Suprapubic skin (tissue), 4 donors: ENCODE measurements at regions not wholly inside any gene's neighbourhood (a gene's known extent, or its start where the extent isn't known, plus 50 kb on each side); places are given as distances from the start of the nearest gene placed in this dataset.

ENCODE experiments used
- CTCF ChIP-seq, 2 donors: fragments of 200-600 bp in 1 of 2; fragments of 450-650 bp in 1 of 2; sonication (generic) in 1 of 2; IDR thresholded peaks; one replicate each; pipeline ENCODE4 v1.5.1; 2016 to 2019; ENCODE audit warnings: antibody characterized with exemption in 2 of 2, mild to moderate bottlenecking in 1 of 2, moderate library complexity in 1 of 2
- EP300 ChIP-seq: sonication (generic); formaldehyde crosslinking; IDR thresholded peaks from one replicate; pipeline ENCODE4 v1.6.1; 2017; ENCODE audit warnings: antibody characterized with exemption
- POLR2A ChIP-seq, 2 donors: fragments of 450-650 bp; IDR thresholded peaks; one replicate each; pipeline ENCODE4 v1.6.1; 2017; ENCODE audit warnings: antibody characterized with exemption in 2 of 2, mild to moderate bottlenecking in 2 of 2, moderate library complexity in 2 of 2
- POLR2AphosphoS5 ChIP-seq, 3 donors: sonication (generic); formaldehyde crosslinking; IDR thresholded peaks; one replicate each; pipeline ENCODE4 v1.6.1; 2017; ENCODE audit warnings: antibody characterized with exemption in 3 of 3

- TF ChIP-seq CTCF (IDR thresholded peaks at IDR 0.05) (no peak), POLR2A (IDR thresholded peaks at IDR 0.05) (no peak), EP300 (no peak), POLR2AphosphoS5 (IDR thresholded peaks at IDR 0.05) (no peak)
Measured at GRCh38 chr15:86006546-86006945, 73.1 kb upstream of the AGBL1 start.
